Hepatocyte (in vitro differentiated cells): ENCODE measurements at regions not wholly inside any gene's neighbourhood (a gene's known extent, or its start where the extent isn't known, plus 50 kb on each side); places are given as distances from the start of the nearest gene placed in this dataset.

Source experiments
- DNase-seq: peaks from one replicate; pipeline ENCODE4 v3.0.0-alpha.2; 2016; ENCODE audit warnings: low spot score
- H2AFZ ChIP-seq: fragments of 200-600 bp; sonication (generic); 2 replicates; pipeline ENCODE4 v1.6.0; 2016; ENCODE audit warnings: antibody characterized with exemption, mild to moderate bottlenecking
- H3K27ac ChIP-seq: fragments of 200-600 bp; sonication (generic); 2 replicates; pipeline ENCODE4 v1.5.1; 2016; ENCODE audit warnings: mild to moderate bottlenecking
- H3K27me3 ChIP-seq: fragments of 200-600 bp; sonication (generic); 2 replicates; pipeline ENCODE4 v1.6.1; 2016
- H3K36me3 ChIP-seq: fragments of 200-600 bp; sonication (generic); replicated peaks from 2 replicates; pipeline ENCODE4 v1.5.1; 2016; ENCODE audit warnings: low read depth; ENCODE audit not compliant: insufficient read depth
- H3K4me1 ChIP-seq: fragments of 200-600 bp; sonication (generic); 2 replicates; pipeline ENCODE4 v1.5.1; 2016; ENCODE audit warnings: mild to moderate bottlenecking, moderate library complexity; ENCODE audit not compliant: insufficient read depth
- H3K4me2 ChIP-seq: fragments of 200-600 bp; sonication (generic); 2 replicates; pipeline ENCODE4 v1.6.0; 2016
- H3K4me3 ChIP-seq: fragments of 200-600 bp; sonication (generic); 2 replicates; pipeline ENCODE4 v1.5.1; 2016; ENCODE audit warnings: mild to moderate bottlenecking
- H3K79me2 ChIP-seq: fragments of 200-600 bp; sonication (generic); 2 replicates; pipeline ENCODE4 v1.6.0; 2017; ENCODE audit warnings: mild to moderate bottlenecking
- H3K9me2 ChIP-seq: fragments of 200-600 bp; sonication (generic); replicated peaks from 2 replicates; pipeline ENCODE4 v1.6.0; 2017; ENCODE audit warnings: mild to moderate bottlenecking; ENCODE audit not compliant: insufficient read depth
- H3K9me3 ChIP-seq: fragments of 200-600 bp; sonication (generic); 2 replicates; pipeline ENCODE4 v1.5.1; 2016; ENCODE audit warnings: low read depth, mild to moderate bottlenecking
- H4K20me1 ChIP-seq: fragments of 200-600 bp; sonication (generic); 2 replicates; pipeline ENCODE4 v1.6.0; 2016; ENCODE audit warnings: mild to moderate bottlenecking; ENCODE audit not compliant: insufficient read depth, poor library complexity, severe bottlenecking
- CTCF ChIP-seq: fragments of 200-600 bp; sonication (generic); IDR thresholded peaks from 2 replicates; pipeline ENCODE4 v1.5.1; 2016; ENCODE audit warnings: antibody characterized with exemption, mild to moderate bottlenecking; ENCODE audit not compliant: poor library complexity
- EZH2 ChIP-seq: fragments of 200-600 bp; sonication (generic); IDR thresholded peaks from 2 replicates; pipeline ENCODE4 v1.6.1; 2016; ENCODE audit warnings: antibody characterized with exemption, mild to moderate bottlenecking, borderline replicate concordance
- EZH2phosphoT487 ChIP-seq: fragments of 200-600 bp; sonication (generic); IDR thresholded peaks from one replicate; pipeline ENCODE4 v1.6.1; 2018; ENCODE audit warnings: antibody characterized with exemption, mild to moderate bottlenecking, low read depth, moderate library complexity; ENCODE audit not compliant: unreplicated experiment, severe bottlenecking
- WGBS: methylation state at CpG from one replicate; pipeline ENCODE4 v1.1.6; 2016; ENCODE audit warnings: low lambda C conversion rate; ENCODE audit errors: missing lambda C conversion rate; 5-methylcytosine and 5-hydroxymethylcytosine counted together

GRCh38 chr6:138563650-138564049, 64.4 kb upstream of the NHSL1 start:
- Histone ChIP-seq H3K9me2 (no peaks in the 10 kb centered on the region), H3K27ac (peak overlapping the region; percentile 21), H3K9me3 (no peaks in the 10 kb centered on the region), H3K36me3 (no peaks in the 10 kb centered on the region), H2AFZ (no peak overlapping the region), H3K4me1 (peaks cover 16% of the 10 kb centered on the region), H3K27me3 (no peaks in the 10 kb centered on the region), H3K79me2 (peaks cover 84% of the 10 kb centered on the region), H3K4me3 (no peak overlapping the region), H4K20me1 (no peaks in the 10 kb centered on the region), H3K4me2 (peak overlapping the region; percentile 30)
- peak; percentile 32 for DNase-seq
- WGBS, result 49% methylated on average over 3 of the region's 3 CpGs
- TF ChIP-seq EZH2 (no peak), CTCF (no peak), EZH2phosphoT487 (no peak)

- H3K79me2 ChIP-seq, result peaks cover 84% of the 10 kb centered on the region
- no peaks in the 10 kb centered on the region for H3K9me2 ChIP-seq
These were observed 65.0 kb upstream of the NHSL1 start for GRCh38 chr6:138564170-138564721.

GRCh38 chr6:138567052-138567451, 67.8 kb upstream of the NHSL1 start:
- Histone ChIP-seq H3K79me2 (peaks cover 85% of the 10 kb centered on the region), H3K27ac (no peak overlapping the region), H3K36me3 (no peaks in the 10 kb centered on the region), H3K9me3 (no peaks in the 10 kb centered on the region), H2AFZ (no peak overlapping the region), H3K4me1 (peaks cover 15% of the 10 kb centered on the region), H3K27me3 (no peaks in the 10 kb centered on the region), H4K20me1 (no peaks in the 10 kb centered on the region), H3K9me2 (no peaks in the 10 kb centered on the region), H3K4me2 (no peak overlapping the region), H3K4me3 (no peak overlapping the region)
- 97% methylated on average over 9 of the region's 9 CpGs for WGBS
- no peak for TF ChIP-seq EZH2phosphoT487
- TF ChIP-seq EZH2, result no peak
- TF ChIP-seq CTCF, result no peak
- no peak for DNase-seq

More at GRCh38 chr6:138564170-138564721, 65.0 kb upstream of the NHSL1 start:
- Histone ChIP-seq H3K4me1 (peaks cover 16% of the 10 kb centered on the region), H2AFZ (no peak overlapping the region), H3K27me3 (no peaks in the 10 kb centered on the region), H3K9me3 (no peaks in the 10 kb centered on the region), H3K27ac (no peak overlapping the region), H4K20me1 (no peaks in the 10 kb centered on the region), H3K36me3 (no peaks in the 10 kb centered on the region), H3K4me2 (peak overlapping the region; percentile 30), H3K4me3 (no peak overlapping the region)
- 79% methylated on average over 5 of the region's 5 CpGs for WGBS
- DNase-seq, result no peak
- no peak for TF ChIP-seq EZH2phosphoT487
- no peak for TF ChIP-seq CTCF
- TF ChIP-seq EZH2, result no peak
